ENCODE measurements at regions not wholly inside any gene's neighbourhood (a gene's known extent, or its start where the extent isn't known, plus 50 kb on each side); places are given as distances from the start of the nearest gene placed in this dataset.

GRCh38 chr6:76162811-76163210, 90.3 kb upstream of the IMPG1 start:
- TF ChIP-seq EZH2 (IDR thresholded peaks at IDR 0.05; ENCODE audit: borderline replicate concordance, low read length): no peak
- no peak for TF ChIP-seq CTCF (IDR thresholded peaks at IDR 0.05; ENCODE audit: low read length)

All from OCI-LY1 (cell line).